Stimulated activated naive CD8-positive, alpha-beta T cell treated with anti-CD3 and anti-CD28 coated beads, Interleukin-15, Interleukin-2, amounts not matched to agents 100 U/mL and 50 U/mL, for 24 hours (primary cell): ENCODE measurements at regions not wholly inside any gene's neighbourhood (a gene's known extent, or its start where the extent isn't known, plus 50 kb on each side); places are given as distances from the start of the nearest gene placed in this dataset.
"Not testable (repeated sequence)": the region's sequence is repeated elsewhere in the genome, so short reads cannot be mapped to it uniquely, and the experiment has no call there.

Experiments used
- ATAC-seq: fragments of 150-1000 bp; cut with Tn5 transposase; one replicate; pipeline ENCODE4 v1.10.0; 2021
- DNase-seq: peaks from one replicate; pipeline ENCODE4 v3.0.0; 2021

DNA sequence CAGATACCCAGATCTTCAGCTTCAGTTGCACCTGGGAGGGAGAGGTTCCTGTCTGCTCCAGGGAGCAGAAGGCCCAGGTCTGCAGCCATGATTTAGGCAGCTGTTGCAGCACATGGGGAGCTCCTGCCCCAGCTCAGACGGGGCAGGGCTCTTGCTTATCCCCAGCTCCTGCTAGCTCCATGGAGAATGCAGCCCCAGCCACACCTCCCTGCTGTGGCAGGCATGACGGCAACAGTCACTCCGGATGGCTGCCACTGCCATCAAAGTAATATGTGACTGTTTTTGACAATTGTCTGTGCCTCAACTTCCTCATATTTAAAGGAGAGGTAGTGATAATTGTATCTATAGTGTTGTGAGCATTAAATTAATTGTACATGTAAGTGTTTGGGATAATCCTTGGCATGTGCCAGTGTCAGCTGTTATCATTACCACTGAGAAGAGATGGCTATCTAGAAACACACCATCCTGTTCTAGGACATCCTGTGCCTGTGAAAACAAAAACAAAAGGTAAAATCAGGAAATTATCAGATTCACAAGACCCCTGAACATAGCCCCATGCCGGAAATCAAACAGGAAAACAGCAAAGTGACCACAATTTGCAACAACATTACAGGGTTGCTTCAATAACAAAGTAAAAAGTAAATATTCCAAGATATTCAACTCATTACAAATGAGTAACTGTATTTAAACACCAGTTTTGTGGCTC lies 1048.8 kb upstream of the ACO1 start:
- no peak for ATAC-seq
- DNase-seq = no peak

DNA sequence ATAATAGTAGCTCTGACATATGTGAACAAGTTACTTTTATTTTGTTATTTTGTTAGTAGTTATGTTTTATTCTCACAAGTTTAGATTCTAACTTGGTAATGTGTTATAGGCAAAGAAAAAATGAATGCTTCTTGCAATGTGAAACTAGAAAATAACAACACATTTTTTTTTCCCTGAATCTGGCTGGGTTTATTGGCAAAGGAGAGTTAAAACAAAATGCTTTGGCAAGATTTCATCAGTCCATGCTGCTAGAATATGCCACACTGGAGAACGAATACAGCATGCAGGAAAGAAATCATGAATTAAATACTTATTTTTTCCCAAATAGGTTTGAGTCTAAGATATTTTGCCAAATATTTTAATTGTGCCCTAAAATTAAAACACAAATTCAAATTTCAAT lies 1048.1 kb upstream of the ACO1 start:
- ATAC-seq (no peak), DNase-seq (no peak)

DNA sequence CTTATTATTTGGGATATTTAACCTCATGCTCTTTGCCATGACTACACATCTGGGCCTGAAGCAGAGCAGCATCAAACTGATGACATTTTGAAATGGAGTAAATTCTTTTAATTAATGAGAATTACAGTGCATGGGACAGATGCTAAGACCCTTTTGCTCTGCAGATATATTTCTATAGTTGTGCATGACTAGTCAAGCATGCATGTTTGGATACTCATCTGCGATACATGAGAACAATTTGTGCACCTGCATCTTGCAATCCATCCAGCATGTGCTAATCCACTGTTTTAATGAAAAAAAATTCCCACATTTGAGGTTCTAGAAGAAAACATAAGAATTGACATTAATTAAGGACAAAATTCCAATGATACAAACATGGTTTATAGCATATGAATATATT lies 1047.6 kb upstream of the ACO1 start:
- ATAC-seq (no peak), DNase-seq (no peak)

DNA sequence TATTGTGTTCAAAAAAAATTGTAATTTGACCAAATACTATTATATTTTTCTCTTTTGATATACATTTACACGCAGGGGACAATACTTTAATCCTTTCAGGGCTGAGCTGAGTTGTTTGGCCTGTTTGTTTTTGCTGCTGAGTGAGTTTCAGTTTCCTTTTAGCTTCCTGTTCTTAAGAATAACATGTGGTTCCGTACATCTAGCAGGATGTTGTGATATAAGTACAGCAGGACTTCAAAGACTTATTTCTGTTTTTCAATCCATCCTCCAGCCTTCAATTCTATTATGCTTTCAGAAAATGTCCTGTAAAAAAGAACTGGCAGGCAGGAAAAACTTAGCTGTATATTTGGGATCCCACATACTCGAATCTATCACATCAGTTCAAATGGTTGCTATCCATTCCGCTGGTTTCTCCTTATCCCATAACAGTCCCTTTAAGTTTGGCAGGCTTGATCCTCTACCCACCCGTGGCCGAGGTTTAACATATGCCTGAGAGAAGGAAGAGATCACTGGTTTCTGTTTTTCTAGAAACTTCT lies 1037.3 kb upstream of the ACO1 start:
- ATAC-seq (peak; percentile 71), DNase-seq (no peak)

DNA sequence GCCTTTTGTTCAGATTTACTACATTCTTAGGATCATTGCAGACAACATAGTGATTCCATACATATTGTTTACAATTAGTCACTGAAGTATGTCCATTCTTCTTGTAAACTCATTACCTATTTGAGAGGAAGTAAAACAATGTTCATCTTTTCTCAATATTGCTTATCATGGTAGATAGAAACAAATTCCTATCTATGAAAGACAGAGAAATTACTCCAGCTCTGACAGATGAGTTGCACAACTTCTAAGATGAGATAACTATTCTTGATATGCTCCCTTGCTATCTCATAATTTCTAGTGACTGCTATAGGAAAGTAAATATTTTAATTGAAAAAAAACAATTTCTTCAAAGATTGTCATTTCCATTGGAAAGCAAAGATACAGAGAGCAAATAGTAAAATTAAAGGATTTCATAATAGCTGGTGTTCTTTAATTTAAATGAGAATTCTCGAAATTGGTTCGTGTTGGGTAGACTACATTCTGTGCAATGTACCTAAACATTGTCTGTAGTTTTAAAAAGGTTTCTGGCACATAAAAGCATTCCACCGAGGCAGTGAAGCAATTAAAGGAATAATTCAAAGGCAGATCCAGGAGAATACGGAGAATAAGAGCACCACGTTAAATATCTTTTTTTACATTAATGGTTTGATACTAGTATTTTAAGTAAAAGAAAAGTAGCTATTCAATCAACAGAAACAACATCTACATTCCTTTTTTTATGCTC lies 1029.1 kb upstream of the ACO1 start:
- no peak for ATAC-seq
- DNase-seq = no peak

DNA sequence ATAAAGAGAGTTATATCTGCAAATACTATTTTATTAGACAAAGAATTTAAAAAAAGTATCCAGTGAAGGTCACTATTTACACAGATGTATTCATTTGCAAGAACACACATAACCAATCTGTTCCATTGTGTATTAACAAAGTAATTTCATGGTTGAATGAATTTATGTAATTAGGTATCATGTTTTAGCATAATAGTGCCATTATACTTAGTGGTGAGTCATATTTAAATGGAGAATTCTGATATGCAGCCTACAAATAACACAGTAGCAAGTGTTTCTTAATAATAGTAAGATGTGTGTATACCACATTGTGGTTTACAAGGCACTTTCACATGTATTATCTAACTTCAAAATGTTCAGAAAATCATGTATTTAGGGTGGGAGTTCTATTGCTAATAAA lies 1028.5 kb upstream of the ACO1 start:
- DNase-seq = no peak
- ATAC-seq = no peak

DNA sequence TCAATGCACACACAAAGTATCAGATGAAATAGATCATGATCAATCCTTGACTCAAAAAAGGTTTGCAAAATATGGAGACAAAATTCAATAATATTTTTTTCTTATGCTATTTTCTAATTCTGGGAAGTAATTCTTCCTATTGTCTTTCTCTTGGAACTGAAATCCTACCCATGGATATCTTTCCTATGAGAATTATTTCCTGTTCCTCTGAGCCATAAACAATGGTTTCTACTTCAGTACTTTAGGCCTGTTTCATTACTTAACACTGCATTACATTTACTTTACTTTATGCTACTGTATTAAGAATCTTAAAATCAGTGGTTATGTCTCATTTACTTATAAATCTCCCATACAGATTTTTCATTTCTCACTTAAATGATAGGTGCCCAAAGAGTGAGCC lies 1025.4 kb upstream of the ACO1 start:
- DNase-seq (no peak), ATAC-seq (no peak)

DNA sequence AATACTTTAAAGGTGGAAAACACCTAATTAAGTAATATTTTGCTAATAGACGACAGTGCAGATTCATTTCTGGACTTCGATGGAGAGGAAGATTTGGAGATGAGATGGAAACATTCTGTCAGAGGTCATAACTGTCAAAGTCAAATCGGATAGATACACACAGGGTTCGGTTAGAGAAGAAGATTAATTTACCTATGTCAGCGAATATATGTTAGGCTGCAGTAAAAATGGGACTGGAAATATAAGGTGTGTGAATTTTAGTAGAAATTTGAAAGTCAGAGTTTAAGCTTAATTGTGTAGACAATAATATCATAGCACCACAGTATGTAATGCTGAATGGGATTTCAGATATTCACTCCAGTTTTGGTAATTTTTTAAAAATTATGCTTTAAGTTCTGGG lies 1020.3 kb upstream of the ACO1 start:
- ATAC-seq = no peak
- no peak for DNase-seq

DNA sequence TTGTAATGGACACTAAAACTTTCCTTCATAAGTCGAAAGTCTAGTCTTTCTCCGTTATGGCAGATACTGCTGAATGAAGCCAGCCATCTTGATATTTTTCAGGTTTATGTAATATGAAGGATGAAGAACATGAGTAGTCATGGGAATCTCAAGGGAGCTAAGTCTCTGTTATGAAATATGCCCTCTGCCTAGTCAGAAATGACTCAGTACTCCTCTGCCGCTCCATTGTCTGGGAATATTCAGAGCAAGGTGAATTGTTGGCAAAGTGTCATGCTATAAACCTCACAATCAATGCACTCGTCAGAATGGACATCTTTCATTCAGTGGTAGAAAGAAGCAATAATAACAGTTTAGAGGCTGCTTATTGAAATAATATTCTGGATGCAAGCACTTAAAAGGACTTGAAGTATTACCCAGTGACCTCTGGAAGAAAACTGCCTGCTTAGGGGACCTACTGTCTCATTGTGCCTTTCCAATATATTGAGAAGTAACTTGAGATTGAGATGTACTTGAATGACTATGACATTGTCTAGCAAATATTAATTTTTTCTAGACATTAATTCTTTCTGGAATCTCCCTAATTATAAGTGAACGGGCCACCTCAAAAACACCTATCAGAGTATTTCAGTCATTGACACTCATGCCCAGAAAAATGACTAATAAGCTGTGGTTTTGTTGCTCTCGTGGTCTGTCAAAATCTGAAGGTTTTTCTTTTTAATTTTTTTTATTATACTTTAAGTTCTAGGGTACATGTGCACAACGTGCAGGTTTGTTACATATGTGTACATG lies 1011.5 kb upstream of the ACO1 start:
- ATAC-seq (no peak), DNase-seq (no peak)

DNA sequence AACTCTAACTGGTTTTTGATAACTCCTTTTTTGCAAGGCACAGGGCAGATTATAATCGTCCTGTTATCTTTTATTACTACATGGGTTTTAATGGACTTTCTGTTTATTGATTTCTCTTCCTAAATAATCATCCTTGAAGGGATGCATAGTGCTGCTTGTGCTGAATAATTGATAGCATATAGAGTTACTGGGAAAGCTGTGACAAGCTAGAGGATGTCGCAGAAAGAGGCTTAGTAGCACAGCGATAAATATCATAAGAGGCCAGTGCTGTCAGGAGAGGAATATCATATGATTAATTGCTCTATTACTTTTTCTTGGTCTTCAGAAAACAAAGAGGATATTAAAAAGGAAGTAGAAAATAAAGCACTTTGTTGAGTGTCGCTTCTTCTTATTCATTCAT lies 1007.1 kb upstream of the ACO1 start:
- no peak for DNase-seq
- no peak for ATAC-seq

DNA sequence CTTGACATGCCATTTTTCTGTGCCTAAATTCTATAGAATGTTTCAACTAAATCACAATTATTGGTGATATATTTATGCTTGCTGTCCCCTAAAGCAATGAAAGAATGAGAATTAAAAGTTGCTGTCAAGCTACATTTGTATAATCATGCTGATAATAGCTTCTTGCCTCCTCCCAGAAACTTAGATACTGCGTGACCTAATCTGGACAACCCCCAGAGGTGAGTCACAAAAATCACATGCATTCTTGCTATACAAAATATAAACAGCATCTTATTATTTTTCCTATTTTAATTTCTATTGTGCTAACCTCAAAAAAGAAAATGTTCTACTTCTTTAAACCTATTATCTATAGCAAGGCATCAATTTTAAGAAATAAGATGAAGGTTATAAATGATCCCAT lies 995.8 kb upstream of the ACO1 start:
- ATAC-seq = no peak
- no peak for DNase-seq

DNA sequence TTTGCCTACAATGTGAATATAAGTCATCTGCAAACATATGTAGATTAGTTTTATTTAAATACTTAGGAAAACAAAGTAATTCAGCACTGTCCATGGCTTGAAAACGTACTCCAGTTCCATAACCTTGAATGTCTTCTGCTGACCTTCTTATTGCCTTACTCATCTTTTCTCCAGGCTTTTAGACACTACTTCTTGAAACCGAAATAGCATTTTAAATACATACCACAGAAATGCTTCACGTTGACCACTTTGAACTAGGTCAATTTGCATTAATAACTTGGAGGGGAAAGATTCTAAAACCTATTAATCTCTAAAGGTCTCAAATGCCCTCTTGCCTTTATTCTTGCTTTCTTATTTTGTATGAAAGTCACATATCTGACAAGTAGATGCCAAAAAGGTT lies 995.4 kb upstream of the ACO1 start:
- DNase-seq = no peak
- no peak for ATAC-seq

DNA sequence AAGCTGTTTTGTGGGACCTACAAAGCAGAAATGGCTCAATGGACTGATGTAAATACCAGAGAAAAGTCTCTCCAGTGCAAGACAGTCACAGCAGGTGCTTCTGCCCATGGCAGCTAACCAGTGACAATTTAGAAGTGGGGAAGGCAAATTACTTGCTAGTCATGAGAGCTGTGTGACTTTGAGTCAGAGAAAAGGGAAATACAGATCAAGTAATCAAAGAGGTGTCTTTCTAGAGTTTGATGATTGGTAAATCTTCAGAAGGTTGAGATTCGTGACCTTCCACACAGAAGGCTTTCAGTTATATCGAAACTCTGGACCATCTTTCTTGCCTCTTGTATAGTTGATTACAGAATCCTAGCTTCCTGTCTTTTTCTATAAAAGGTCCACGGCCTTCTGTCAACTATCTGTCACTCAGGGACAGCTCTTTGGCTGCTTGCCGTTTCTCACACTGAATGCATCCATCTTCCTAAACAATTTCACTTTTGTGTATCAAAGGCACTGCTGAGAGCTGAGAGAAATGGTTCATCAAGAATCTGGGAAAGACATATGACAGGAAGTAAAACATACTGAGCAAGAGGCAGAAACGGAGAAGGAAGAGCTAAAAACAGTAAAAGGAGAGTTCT lies 993.9 kb upstream of the ACO1 start:
- ATAC-seq = no peak
- DNase-seq = no peak

DNA sequence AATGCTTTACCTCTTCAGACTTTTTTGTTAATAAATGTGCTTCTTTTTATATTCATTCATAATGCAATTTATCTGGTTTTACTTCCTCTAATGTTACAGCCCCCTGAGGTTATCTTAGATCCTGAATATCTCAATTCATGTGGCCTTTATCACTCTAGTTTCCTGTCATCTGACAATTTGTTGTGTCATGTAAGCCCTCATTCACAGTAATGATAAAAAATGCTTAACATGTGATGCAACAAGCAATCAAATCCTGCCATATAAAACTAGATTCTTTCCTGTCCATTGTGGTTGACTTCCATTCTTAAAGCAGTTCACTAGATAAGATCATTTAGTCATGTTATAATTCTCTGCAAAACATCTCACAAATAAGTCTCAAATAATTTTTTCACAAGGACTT lies 991.2 kb upstream of the ACO1 start:
- ATAC-seq = no peak
- no peak for DNase-seq

DNA sequence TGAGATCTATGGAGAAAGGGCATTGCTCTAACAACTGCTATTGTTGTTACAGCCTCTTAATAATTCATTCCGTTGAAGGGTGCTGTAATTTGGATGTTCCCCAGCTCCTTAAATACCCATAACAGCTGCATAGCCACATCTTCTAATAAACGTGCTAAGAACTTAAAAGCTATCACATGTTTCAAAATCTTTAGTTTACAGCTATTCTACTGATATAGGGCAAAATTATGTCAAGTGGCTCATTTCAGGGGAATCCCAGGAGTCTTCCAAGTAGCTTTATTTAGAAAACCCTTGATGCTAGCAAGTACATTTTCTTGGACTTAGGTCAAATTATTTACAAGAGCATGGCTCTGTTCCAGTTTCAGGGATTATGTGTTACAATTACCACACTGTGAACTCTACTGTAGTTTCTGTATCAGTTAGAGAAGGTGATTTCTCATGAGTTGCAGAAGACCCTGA lies 990.4 kb upstream of the ACO1 start:
- DNase-seq (no peak), ATAC-seq (no peak)

DNA sequence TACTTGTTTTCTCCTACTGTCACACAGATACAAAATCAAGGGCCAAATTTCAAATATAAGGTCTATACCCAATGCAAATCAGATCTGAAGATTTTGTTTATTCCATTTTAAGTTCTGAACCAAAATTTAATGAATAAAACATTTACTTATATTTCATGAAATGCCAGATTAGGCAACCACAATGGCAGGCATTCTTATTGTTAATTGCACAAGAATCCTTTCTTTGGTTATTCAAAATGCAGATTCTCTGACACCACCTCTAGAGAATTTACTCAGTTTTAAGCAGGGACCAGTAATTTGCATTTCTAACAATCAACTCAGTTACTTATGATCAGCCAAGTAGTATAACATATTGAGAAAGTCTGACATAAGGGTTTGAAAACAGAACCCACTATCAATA lies 972.4 kb upstream of the ACO1 start:
- DNase-seq (no peak), ATAC-seq (no peak)

DNA sequence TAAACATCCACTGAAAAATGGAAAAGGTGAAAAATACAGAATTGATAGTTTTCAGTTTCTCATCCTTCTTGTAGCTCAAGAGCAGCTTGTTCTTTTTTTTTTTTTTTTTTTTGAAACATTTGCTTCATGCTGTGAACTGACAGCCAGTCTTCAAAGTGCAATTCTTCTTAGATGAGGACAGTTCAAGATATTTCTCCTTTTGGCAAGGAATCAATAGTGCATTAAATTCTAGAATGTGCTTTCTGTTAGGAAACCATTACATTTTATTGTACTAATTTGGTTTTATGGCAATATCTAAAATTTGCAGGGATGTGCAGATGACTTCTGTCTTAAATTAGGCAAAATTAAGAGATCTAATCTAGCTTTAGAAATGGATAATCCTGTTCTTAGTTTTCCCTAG lies 969.3 kb upstream of the ACO1 start:
- no peak for ATAC-seq
- DNase-seq = no peak

DNA sequence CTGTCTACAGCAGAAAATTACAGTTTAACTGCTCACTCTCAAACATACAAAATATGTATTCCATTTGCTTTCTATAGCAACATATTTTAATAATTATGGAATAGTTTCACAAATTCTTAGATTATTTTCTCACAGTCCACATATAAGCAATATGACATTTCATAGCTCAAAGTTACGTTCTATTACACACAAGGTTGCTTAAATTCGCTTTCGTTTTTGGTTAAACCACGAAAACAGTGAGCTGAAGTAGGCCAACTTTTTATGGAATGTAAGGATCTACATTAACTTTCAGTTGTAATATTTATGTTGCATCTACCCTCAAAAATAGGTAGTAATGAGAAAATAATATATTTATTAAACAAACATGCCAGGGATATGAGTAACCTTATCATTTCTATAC lies 966.0 kb upstream of the ACO1 start:
- ATAC-seq = no peak
- no peak for DNase-seq

DNA sequence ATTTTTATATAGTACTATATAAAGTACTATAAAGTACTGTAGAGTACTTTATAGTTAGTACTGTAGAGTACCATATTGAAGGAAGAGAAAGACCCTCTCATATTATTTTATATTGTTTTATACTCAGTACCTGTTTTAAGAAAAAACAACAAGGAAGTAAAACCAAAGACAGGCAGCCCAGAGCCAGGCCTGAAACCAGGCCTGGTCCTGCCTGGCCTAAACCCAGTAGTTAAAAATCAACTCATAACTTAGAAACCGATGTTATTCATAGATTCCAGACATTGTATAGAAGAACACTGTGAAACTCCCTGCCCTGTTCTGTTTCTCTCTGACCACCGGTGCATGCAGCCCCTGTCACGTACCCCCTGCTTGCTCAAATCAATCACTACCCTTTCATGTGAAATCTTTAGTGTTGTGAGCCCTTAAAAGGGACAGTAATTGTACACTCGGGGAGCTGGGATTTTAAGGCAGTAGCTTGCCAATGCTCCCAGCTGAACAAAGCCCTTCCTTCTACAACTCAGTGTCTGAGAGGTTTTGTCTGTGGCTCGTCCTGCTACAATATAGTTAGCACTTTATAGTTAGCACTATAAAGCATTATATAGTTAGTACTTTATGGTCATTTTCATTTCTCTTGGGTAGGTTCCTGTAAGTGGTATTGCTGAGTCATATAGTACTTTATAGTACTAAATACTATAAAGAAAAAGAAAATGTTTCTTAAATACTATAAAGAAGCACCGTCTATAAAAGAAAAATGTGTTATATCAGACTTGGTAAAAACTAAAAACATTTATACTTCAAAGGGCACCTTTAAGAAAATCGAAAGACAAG lies 940.6 kb upstream of the ACO1 start:
- ATAC-seq, DNase-seq: not testable (repeated sequence)

DNA sequence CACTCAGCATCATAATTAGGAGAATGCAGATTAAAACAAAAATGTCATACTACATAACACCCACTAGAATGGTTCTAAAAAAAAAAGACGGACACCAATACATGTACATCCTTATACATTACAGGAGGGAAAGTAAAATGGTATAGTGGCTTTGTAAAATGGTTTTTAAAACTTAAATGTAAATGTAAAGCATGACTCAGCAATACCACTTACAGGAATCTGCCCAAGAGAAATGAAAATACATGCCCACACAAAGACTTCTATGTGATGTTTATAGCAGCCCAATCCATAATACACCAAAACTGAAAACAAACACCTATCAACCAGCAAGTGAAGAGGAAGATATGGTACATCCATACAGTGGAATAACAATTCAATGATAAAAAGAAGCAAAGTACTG lies 939.1 kb upstream of the ACO1 start:
- DNase-seq = no peak
- no peak for ATAC-seq

DNA sequence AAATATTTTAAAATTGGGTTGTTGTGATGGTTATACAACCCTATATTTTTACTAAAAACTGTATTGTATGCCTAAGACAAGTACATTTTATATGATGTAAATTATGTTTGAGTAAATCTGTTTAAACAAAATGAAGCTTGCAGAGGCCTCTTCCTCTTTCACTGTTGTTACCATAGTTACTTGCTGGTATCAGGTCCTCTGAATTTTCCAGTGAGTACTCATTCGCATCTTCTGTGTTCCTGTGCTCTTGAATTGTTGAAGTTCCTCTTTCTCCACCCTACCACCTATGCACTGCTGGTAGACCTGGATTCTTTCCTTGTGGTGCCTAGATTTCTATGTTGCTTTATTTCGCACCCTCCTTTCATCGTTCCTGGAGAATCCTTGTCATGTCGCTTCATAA lies 938.5 kb upstream of the ACO1 start:
- DNase-seq = no peak
- no peak for ATAC-seq

DNA sequence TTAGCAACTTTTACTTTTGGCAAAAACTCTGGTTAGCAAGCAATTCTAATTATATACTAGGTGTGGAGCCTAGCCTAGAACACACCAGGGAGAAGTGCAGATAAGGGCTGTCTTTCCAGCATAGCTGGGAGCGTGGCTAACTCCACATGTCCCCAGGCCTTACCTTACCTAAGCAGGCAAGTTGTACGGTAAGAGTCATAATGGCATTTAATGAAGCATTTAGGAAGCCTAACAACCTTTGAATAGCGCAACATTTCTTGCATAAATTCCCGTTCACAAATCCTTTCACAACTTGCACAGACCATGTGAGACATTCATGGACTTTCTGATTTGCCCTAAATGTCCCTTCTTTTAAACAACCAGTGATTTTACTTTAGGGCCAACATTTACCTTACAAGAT lies 917.4 kb upstream of the ACO1 start:
- ATAC-seq = no peak
- no peak for DNase-seq
